HG02884 (cell line): ENCODE measurements at regions not wholly inside any gene's neighbourhood (a gene's known extent, or its start where the extent isn't known, plus 50 kb on each side); places are given as distances from the start of the nearest gene placed in this dataset.
"Not testable (repeated sequence)": the region's sequence is repeated elsewhere in the genome, so short reads cannot be mapped to it uniquely, and the experiment has no call there.

Source experiments
- ATAC-seq: cut with Tn5 transposase; IDR thresholded peaks from one replicate; pipeline ENCODE4 v1.9.1; 2021; ENCODE audit warnings: mild to moderate bottlenecking, moderate library complexity; ENCODE audit not compliant: unreplicated experiment

DNA sequence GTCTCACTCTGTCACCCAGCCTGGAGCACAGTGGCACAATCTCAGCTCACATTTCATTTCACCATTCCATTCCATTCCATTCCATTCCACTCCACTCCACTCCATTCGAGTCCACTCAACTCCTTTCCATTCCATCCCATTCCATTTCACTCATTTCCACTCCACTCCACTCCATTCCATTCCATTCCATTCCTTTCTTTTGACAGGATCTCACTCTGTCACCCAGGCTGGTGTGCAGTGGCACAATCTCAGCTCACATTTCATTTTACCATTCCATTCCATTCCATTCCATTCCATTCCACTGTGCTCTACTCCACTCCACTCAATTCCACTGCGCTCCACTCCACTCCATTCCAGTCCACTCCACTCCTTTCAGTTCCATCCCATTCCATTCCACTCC, 639.6 kb downstream of the TP53TG3F start:
- not testable (repeated sequence) for ATAC-seq
